GM19463 (cell line): ENCODE measurements at regions not wholly inside any gene's neighbourhood (a gene's known extent, or its start where the extent isn't known, plus 50 kb on each side); places are given as distances from the start of the nearest gene placed in this dataset.
"Not testable (repeated sequence)": the region's sequence is repeated elsewhere in the genome, so short reads cannot be mapped to it uniquely, and the experiment has no call there.

Experiments
- ATAC-seq: cut with Tn5 transposase; IDR thresholded peaks from one replicate; pipeline ENCODE4 v1.9.1; 2021; ENCODE audit warnings: mild to moderate bottlenecking, moderate library complexity; ENCODE audit not compliant: unreplicated experiment

- ATAC-seq = not testable (repeated sequence)
Observed at GRCh38 chr10:9402067-9402466, 1347.6 kb downstream of the GATA3 start.

GRCh38 chr10:9402507-9403195, 1348.2 kb downstream of the GATA3 start:
- not testable (repeated sequence) for ATAC-seq

- ATAC-seq = not testable (repeated sequence)
Observed at GRCh38 chr10:9407201-9407600, 1352.7 kb downstream of the GATA3 start.

- no peak for ATAC-seq
Observed at GRCh38 chr10:9416331-9416730, 1361.8 kb downstream of the GATA3 start.

- ATAC-seq = no peak
Observed at GRCh38 chr10:9419757-9420156, 1365.3 kb downstream of the GATA3 start.

- no peak for ATAC-seq
Observed at GRCh38 chr10:9427209-9427608, 1372.7 kb downstream of the GATA3 start.

- no peak for ATAC-seq
Observed at GRCh38 chr10:9437131-9437530, 1382.6 kb downstream of the GATA3 start.

GRCh38 chr10:9443758-9444157, 1389.3 kb downstream of the GATA3 start:
- no peak for ATAC-seq

- ATAC-seq = no peak
Observed at GRCh38 chr10:9449530-9449929, 1395.0 kb downstream of the GATA3 start.

- ATAC-seq = no peak
Observed at GRCh38 chr10:9450801-9451200, 1396.3 kb downstream of the GATA3 start.

GRCh38 chr10:9451211-9451773, 1396.8 kb downstream of the GATA3 start:
- ATAC-seq = no peak

GRCh38 chr10:9452056-9452455, 1397.6 kb downstream of the GATA3 start:
- ATAC-seq = no peak

GRCh38 chr10:9453871-9454270, 1399.4 kb downstream of the GATA3 start:
- ATAC-seq = not testable (repeated sequence)

GRCh38 chr10:9469663-9470205, 1415.2 kb downstream of the GATA3 start:
- ATAC-seq = no peak

GRCh38 chr10:9470581-9470980, 1416.1 kb downstream of the GATA3 start:
- no peak for ATAC-seq

- no peak for ATAC-seq
Observed at GRCh38 chr10:9501944-9502343, 1447.5 kb downstream of the GATA3 start.

GRCh38 chr10:9504227-9504626, 1449.7 kb downstream of the GATA3 start:
- ATAC-seq = no peak

GRCh38 chr10:9505546-9505945, 1451.1 kb downstream of the GATA3 start:
- ATAC-seq = no peak

GRCh38 chr10:9508606-9509005, 1454.1 kb downstream of the GATA3 start:
- ATAC-seq = no peak

- no peak for ATAC-seq
Observed at GRCh38 chr10:9510626-9511025, 1456.1 kb downstream of the GATA3 start.

GRCh38 chr10:9515922-9516321, 1461.4 kb downstream of the GATA3 start:
- ATAC-seq = no peak

- no peak for ATAC-seq
Observed at GRCh38 chr10:9535744-9536143, 1481.3 kb downstream of the GATA3 start.
